B cell (primary cell): ENCODE measurements at regions not wholly inside any gene's neighbourhood (a gene's known extent, or its start where the extent isn't known, plus 50 kb on each side); places are given as distances from the start of the nearest gene placed in this dataset.

ENCODE experiments used
- CTCF ChIP-seq: fragments of 200-600 bp; IDR thresholded peaks from one replicate; pipeline ENCODE4 v1.8.0; 2022; ENCODE audit warnings: antibody characterized with exemption, mild to moderate bottlenecking
- EZH2 ChIP-seq: IDR thresholded peaks from 2 replicates; pipeline ENCODE4 v1.6.1; 2012; ENCODE audit warnings: borderline replicate concordance, low read depth, mild to moderate bottlenecking, moderate library complexity, low read length; ENCODE audit not compliant: insufficient read depth, poor library complexity, severe bottlenecking

GRCh38 chr20:48492015-48492714 lies 335.6 kb downstream of the PREX1 start:
- TF ChIP-seq CTCF (no peak), EZH2 (no peak)
